Mesothelial cell of epicardium (in vitro differentiated cells): ENCODE measurements at regions not wholly inside any gene's neighbourhood (a gene's known extent, or its start where the extent isn't known, plus 50 kb on each side); places are given as distances from the start of the nearest gene placed in this dataset.
A peak's percentile ranks its signal among the peaks of the same experiment; 100 is the strongest.

Experiments
- DNase-seq, 2 experiments: peaks; one replicate each; pipeline ENCODE4 v3.0.0; 2021; ENCODE audit warnings: low spot score in 2 of 2; ENCODE audit not compliant: unreplicated experiment in 2 of 2
- H3K27ac Mint-ChIP-seq: 2 replicates; pipeline ENCODE4 v1.8.0; 2021; ENCODE audit warnings: mixed read lengths
- H3K27me3 Mint-ChIP-seq: 2 replicates; pipeline ENCODE4 v1.8.0; 2021; ENCODE audit warnings: low read depth, mixed read lengths
- H3K36me3 Mint-ChIP-seq: 2 replicates; pipeline ENCODE4 v1.8.0; 2021; ENCODE audit warnings: mixed read lengths
- H3K4me1 Mint-ChIP-seq: 2 replicates; pipeline ENCODE4 v1.8.0; 2021; ENCODE audit warnings: mixed read lengths
- H3K4me3 Mint-ChIP-seq: 2 replicates; pipeline ENCODE4 v1.8.0; 2021; ENCODE audit warnings: mild to moderate bottlenecking, moderate library complexity, mixed read lengths
- H3K9me3 Mint-ChIP-seq: 2 replicates; pipeline ENCODE4 v1.8.0; 2021; ENCODE audit warnings: mixed read lengths
- TF ChIP-seq, protein P1 (sequence below): fragments of 200-600 bp; sonication (generic); IDR thresholded peaks from one replicate; pipeline ENCODE4 v1.5.0; 2021; ENCODE audit warnings: antibody characterized with exemption; ENCODE audit not compliant: unreplicated experiment

DNA sequence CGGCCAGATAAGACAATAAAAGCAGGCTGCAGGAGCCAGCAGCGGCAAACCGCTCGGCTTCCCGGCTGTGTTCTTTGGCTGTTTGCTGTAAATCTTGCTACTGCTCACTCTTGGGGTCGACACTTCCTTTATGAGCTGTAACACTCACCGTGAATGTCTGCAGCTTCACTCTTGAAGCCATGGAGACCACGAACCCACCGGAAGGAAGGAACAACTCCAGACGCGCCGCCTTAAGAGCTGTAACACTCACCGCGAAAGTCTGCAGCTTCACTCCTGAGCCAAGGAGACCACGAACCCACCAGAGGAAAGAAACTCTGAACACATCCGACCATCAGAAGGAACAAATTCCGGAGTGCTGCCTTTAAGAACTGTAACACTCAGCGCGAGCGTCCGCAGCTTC lies 451.7 kb downstream of the AGTPBP1 start:
- Mint-ChIP-seq H3K27me3 (no peaks in the 10 kb centered on the region), H3K36me3 (peaks cover 1% of the 10 kb centered on the region), H3K4me3 (no peak overlapping the region), H3K27ac (no peak overlapping the region), H3K4me1 (peaks cover 6% of the 10 kb centered on the region), H3K9me3 (peaks cover 10% of the 10 kb centered on the region)
- TF ChIP-seq, protein P1, sequence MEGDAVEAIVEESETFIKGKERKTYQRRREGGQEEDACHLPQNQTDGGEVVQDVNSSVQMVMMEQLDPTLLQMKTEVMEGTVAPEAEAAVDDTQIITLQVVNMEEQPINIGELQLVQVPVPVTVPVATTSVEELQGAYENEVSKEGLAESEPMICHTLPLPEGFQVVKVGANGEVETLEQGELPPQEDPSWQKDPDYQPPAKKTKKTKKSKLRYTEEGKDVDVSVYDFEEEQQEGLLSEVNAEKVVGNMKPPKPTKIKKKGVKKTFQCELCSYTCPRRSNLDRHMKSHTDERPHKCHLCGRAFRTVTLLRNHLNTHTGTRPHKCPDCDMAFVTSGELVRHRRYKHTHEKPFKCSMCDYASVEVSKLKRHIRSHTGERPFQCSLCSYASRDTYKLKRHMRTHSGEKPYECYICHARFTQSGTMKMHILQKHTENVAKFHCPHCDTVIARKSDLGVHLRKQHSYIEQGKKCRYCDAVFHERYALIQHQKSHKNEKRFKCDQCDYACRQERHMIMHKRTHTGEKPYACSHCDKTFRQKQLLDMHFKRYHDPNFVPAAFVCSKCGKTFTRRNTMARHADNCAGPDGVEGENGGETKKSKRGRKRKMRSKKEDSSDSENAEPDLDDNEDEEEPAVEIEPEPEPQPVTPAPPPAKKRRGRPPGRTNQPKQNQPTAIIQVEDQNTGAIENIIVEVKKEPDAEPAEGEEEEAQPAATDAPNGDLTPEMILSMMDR: no peak
- DNase-seq: no peak

DNA sequence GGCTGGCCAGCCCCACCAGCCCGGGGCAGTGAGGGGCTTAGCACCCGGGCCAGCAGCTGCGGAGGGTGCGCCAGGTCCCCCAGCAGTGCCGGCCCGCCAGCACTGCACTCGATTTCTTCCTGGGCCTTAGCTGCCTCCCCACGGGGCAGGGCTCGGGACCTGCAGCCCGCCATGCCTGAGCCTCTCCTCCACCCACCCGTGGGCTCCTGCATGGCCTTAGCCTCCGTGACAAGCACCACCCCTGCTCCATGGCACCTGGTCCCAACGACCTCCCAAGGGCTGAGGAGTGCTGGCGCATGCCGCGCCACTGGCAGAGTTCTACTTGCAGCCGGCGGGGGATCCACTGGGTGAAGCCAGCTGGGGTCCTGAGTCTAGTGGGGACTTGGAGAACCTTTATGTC lies 452.6 kb downstream of the AGTPBP1 start:
- peaks cover 12% of the 10 kb centered on the region for H3K4me1 Mint-ChIP-seq
- peaks cover 1% of the 10 kb centered on the region for H3K36me3 Mint-ChIP-seq
- TF ChIP-seq, protein P1: no peak
- H3K27ac Mint-ChIP-seq: no peak overlapping the region
- peaks cover 10% of the 10 kb centered on the region for H3K9me3 Mint-ChIP-seq
- no peak overlapping the region for H3K4me3 Mint-ChIP-seq
- DNase-seq: no peak
- no peaks in the 10 kb centered on the region for H3K27me3 Mint-ChIP-seq

DNA sequence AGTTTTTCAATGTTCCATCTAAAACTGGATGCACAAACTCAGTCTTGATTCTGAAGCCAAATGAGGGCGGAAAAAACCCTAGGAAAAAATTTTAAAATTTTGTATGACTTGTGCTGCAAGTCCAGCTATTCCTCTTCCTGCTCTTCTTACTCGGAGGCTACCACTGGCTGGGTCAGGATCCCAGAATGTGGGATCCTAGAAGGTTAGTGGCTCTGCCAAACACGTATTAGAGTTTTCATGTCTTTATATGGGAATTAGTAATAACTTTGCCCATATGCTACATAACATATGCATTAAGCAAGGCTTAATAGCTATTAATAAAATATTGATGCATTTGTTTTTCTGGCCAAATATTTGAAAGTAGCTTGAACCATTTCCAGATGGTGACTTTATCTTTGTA lies 458.3 kb downstream of the AGTPBP1 start:
- TF ChIP-seq, protein P1: no peak
- H3K4me1 Mint-ChIP-seq: peaks cover 33% of the 10 kb centered on the region
- no peaks in the 10 kb centered on the region for H3K27me3 Mint-ChIP-seq
- H3K9me3 Mint-ChIP-seq: peaks cover 11% of the 10 kb centered on the region
- no peak for DNase-seq
- H3K27ac Mint-ChIP-seq: no peak overlapping the region
- peaks cover 2% of the 10 kb centered on the region for H3K36me3 Mint-ChIP-seq
- peak overlapping the region; percentile 6 for H3K4me3 Mint-ChIP-seq

DNA sequence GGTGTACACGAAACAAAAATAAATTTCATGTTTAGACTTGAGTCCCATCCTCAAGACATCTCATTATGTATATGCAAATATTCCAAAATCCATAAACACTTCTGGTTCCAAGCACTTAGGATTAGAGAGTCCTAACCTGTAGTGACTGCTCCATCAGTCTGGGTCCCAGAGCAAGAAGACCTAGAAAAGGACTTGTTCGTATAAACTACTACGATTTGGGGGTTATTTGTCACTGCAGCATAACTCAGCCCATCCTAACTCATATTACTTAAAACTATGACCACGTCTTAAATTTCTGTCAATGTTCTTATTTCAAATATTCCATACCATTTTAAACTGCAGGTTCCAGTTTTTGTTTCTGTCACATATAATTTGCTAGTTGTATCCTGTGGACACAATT lies 463.0 kb downstream of the AGTPBP1 start:
- H3K4me3 Mint-ChIP-seq: no peak overlapping the region
- no peak overlapping the region for H3K27ac Mint-ChIP-seq
- no peak for DNase-seq
- H3K4me1 Mint-ChIP-seq: peaks cover 58% of the 10 kb centered on the region
- peaks cover 2% of the 10 kb centered on the region for H3K36me3 Mint-ChIP-seq
- no peaks in the 10 kb centered on the region for H3K27me3 Mint-ChIP-seq
- TF ChIP-seq, protein P1: no peak
- H3K9me3 Mint-ChIP-seq: peaks cover 3% of the 10 kb centered on the region

DNA sequence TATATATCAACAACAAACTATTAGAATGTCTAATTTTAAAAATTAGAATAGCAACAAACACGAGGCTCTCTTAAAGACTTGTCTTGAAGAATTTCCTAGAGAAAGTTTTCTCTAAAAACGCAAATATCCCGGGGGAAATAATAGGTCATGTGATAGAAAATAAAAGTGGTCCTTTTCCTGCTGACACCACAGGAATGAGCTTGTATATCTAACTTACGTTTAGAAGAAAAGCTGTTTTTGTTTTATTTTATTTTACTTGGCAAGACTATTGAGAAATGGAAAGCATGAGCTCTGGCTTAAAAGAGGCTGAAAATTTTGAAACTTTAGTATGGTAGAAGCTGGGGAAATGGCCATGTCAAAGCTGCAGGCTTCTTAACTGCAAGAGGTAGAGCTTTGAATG lies 465.0 kb downstream of the AGTPBP1 start:
- Mint-ChIP-seq H3K4me1 (peaks cover 42% of the 10 kb centered on the region), H3K36me3 (peaks cover 2% of the 10 kb centered on the region), H3K27ac (peak overlapping the region; percentile 75), H3K9me3 (peaks cover 3% of the 10 kb centered on the region), H3K4me3 (no peak overlapping the region), H3K27me3 (no peaks in the 10 kb centered on the region)
- no peak for DNase-seq
- TF ChIP-seq, protein P1: no peak

DNA sequence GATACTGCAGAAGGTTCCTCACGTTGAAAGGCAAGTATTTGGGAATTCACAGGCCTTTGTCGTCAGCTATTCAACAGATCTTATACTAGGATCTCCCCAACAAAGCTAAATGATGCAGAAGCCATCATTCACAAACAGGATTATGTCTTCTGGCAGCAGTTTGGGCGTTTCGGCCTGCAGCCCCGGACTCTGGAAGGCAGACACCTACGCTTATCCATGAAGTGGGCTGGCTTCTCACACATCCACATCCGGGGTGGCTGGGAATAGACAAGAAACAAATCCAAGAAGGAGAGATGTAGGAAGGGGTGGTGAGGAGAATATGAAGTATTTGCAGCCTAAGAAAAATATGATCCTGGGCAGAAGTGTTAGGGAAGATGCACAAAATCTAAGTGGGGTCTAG lies 471.9 kb downstream of the AGTPBP1 start:
- Mint-ChIP-seq H3K4me3 (no peak overlapping the region), H3K27ac (peak overlapping the region; percentile 60), H3K4me1 (peaks cover 48% of the 10 kb centered on the region), H3K27me3 (no peaks in the 10 kb centered on the region), H3K9me3 (no peaks in the 10 kb centered on the region), H3K36me3 (no peaks in the 10 kb centered on the region)
- TF ChIP-seq, protein P1: no peak
- no peak for DNase-seq
